Retinal pigment epithelial cell (primary cell): ENCODE measurements at regions not wholly inside any gene's neighbourhood (a gene's known extent, or its start where the extent isn't known, plus 50 kb on each side); places are given as distances from the start of the nearest gene placed in this dataset.

Experiments used
- DNase-seq: peaks from one replicate; pipeline ENCODE4 v3.0.0-alpha.2; 2010; ENCODE audit warnings: low read depth
- H3K4me3 ChIP-seq: 2 replicates; pipeline ENCODE4 v1.5.1; 2011; ENCODE audit warnings: mild to moderate bottlenecking, low read length, control low read depth, moderate library complexity
- TF ChIP-seq, protein P1 (sequence below): conservative IDR thresholded peaks from 2 replicates; pipeline ENCODE4 v1.5.1; 2011; ENCODE audit warnings: low read depth, low read length, control low read depth, inconsistent platforms

DNA sequence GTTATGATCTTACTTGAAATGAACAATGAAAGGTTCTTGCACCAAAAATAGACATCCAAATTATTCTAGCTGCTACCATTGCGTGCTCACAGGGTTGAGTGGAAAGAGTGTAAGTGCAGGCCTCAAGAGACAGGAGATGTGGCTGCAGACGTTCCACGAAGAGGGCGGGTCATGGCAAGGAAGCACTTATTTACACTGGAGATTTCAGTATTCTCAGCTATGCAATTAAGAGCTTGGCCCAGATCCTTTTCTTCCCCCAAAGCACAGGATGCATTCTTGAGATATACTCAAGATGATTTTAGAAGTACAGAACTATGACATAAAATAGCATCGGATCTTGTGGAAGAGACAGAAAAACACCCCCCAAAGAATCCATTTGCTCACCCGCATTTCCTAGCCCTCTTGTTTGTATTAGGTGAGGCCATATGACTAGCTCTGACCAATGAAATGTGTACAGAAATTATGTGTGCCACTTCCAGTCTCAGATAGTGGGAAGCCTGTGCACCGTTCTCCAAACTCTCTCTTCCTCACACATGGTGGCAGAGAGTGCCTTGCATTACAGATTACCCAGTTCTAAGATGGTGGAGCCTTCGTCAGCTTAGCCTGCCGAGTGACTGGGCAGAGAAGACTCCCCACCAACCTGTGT, 261.4 kb downstream of the TTC8 start:
- no peak for DNase-seq
- no peak overlapping the region for H3K4me3 ChIP-seq
- TF ChIP-seq, protein P1, sequence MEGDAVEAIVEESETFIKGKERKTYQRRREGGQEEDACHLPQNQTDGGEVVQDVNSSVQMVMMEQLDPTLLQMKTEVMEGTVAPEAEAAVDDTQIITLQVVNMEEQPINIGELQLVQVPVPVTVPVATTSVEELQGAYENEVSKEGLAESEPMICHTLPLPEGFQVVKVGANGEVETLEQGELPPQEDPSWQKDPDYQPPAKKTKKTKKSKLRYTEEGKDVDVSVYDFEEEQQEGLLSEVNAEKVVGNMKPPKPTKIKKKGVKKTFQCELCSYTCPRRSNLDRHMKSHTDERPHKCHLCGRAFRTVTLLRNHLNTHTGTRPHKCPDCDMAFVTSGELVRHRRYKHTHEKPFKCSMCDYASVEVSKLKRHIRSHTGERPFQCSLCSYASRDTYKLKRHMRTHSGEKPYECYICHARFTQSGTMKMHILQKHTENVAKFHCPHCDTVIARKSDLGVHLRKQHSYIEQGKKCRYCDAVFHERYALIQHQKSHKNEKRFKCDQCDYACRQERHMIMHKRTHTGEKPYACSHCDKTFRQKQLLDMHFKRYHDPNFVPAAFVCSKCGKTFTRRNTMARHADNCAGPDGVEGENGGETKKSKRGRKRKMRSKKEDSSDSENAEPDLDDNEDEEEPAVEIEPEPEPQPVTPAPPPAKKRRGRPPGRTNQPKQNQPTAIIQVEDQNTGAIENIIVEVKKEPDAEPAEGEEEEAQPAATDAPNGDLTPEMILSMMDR: no peak

DNA sequence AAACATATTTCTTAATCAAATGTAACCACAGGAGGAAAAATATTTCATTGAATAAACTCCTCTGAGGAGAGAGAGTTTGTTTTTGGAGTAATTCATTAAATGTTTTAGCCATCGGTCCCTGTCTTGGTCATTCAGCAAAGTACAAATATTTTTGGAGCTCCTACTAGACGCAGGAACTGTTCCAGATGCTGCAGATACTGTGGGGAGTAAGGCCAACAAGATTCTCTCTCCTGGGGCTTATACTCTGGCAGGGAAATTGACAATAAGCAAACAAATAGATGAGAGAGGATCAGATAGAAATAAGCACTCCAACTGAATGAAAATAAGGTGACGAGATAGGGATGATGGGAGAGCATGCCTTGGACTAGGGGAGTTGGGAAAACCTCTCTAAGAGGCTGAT, 264.1 kb downstream of the TTC8 start:
- TF ChIP-seq, protein P1: no peak
- no peak for DNase-seq
- no peak overlapping the region for H3K4me3 ChIP-seq

DNA sequence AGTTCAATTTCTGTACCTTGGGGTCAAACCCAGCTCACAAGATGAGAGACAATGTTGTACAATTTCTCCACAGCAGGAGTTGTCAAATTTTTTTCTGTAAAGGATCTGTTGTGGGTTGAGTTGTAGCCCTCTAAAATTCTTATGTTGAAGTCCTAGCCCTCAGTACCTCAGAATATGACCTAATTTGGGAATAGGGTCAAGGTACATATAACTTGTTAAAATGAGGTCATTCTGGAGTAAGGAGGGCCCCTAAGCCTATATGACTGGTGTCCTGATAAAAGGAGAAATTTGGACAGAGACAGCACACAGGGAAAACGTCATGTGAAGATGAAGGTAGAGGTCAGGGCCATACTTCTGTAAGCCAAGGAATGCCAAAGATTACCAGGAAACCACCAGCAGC, 264.9 kb downstream of the TTC8 start:
- no peak for DNase-seq
- TF ChIP-seq, protein P1: no peak
- no peak overlapping the region for H3K4me3 ChIP-seq

DNA sequence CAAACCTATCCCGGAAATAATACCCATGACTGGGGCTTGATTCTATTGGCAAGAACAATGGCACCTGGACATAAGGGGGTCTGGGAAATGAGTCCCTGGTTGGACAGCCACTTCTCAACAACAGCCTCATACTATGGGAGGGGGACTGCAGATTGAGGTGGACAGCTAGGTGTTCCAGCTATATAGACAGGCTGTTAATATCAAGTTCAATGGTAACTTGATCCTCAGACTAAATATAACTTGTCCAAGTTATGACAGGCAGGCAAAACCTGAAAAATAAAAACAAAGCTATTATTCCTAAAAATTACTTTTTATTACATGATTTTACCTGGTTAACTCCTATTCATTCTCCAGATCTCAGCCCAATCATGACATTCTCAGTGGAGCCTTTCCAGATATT, 267.3 kb downstream of the TTC8 start:
- no peak overlapping the region for H3K4me3 ChIP-seq
- no peak for DNase-seq
- TF ChIP-seq, protein P1: no peak

DNA sequence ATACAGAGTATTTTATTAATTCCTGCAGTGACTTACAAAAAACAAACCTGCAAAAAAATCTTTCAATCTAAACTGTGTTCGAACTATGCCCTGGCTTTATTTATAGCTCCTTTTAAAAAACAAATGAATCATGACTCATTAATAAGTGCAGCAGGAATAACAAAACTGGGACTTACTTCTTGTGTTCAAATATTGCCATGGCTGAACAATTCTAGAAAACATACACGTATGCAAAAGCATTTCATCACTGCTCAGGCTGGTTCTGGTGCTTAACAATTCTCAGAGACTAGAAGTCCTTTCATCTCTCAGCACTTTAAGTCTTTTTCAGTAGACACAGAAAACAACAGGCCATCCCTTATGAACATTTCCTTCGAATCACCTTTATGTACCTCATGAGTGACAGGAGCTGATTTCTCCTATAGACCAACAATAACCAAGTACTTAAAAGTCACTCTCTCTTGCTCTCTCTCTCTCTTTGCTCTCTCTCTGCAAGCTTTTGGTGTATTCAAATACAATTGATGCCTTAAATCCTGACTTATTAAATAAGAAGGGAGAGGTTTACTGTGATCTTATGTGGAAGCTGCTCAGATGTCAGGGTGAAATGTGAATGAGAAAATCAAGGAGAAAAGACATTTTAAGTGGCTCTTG, 268.8 kb downstream of the TTC8 start:
- no peak overlapping the region for H3K4me3 ChIP-seq
- TF ChIP-seq, protein P1: no peak
- no peak for DNase-seq

DNA sequence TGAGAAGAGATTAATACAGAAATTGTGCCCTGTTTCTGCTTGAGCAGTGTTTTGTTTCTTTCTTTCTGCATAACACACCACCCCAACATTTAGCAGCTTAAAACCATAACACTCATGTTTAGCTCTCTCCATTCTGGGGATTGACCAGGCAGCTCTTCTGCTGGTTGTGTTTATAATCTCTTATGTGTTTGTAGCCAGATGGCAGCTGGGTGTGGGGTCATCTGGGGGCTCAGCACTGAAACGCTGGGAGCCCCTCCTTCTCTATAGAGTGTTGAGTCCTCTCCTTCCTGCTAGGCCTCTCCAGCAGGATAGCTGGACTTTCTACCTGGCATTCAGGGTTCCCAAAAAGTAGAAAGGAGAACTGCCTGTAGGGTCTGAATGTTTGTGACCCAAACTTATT, 270.6 kb downstream of the TTC8 start:
- DNase-seq: no peak
- no peak overlapping the region for H3K4me3 ChIP-seq
- TF ChIP-seq, protein P1: no peak

DNA sequence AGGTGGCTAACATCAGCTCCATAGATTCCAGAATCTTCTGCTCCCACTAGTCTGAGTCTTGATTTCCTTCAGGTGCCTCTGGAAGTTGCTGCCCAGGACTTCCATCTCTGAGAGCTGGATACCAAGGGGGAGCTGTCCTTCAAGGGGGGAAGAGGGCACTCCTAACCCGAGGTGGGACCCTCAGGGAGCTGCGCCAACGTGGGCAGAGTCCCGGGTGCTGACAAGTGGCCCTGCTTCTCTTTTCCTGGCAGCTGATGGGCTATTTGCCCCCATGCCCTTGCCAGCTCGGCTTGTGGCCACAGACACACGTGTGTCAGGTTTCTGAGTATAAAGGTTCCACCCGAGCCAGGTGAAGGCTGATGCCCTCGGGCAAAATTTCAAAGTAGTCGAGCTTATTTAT, 272.5 kb downstream of the TTC8 start:
- DNase-seq: no peak
- no peak overlapping the region for H3K4me3 ChIP-seq
- TF ChIP-seq, protein P1: no peak
